Suppressor macrophage (primary cell): ENCODE measurements at regions not wholly inside any gene's neighbourhood (a gene's known extent, or its start where the extent isn't known, plus 50 kb on each side); places are given as distances from the start of the nearest gene placed in this dataset.

Source experiments
- DNase-seq, 4 experiments: peaks; one replicate each; pipeline ENCODE4 v3.0.0-alpha.2; 2020 to 2022

DNA sequence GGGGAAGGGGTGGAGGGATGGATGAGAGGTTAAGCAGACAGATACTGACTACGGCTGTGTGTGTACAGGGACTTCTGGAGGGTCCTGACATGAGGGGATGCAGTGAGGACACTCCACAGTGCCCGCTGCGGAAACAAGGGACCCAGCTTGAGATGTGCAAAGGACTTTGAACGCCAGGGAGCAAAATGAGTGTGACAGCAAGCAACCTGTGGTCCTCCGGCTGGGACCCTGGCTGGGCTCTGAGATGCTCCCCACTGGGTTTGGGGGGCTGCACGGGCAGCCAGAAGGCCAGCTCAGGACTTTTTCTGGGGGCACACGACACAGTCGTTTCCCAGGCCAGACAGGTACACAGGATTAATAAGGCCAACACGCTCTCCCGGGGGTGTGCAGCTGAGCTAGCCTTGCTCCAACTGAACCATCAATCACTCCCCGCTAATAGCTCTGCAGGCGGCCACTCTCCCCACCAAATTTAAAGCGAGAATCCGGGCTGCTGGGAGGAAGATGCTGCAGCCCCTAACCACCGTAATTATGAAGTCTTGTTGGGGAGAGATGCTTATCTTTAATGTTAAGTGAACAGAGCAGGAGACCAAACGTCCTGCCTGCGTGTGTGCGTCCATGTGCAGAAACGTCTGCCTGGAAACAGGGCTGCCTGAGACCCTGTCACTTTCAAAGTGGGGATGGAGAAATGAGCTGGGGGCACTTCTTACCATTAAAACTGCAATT, 51.6 kb upstream of the DLK1 start:
- no peak for DNase-seq

GRCh38 chr14:100675699-100676684, 50.7 kb upstream of the DLK1 start:
- no peak for DNase-seq
